ENCODE measurements at regions not wholly inside any gene's neighbourhood (a gene's known extent, or its start where the extent isn't known, plus 50 kb on each side); places are given as distances from the start of the nearest gene placed in this dataset.
A peak's percentile ranks its signal among the peaks of the same experiment; 100 is the strongest.

DNA sequence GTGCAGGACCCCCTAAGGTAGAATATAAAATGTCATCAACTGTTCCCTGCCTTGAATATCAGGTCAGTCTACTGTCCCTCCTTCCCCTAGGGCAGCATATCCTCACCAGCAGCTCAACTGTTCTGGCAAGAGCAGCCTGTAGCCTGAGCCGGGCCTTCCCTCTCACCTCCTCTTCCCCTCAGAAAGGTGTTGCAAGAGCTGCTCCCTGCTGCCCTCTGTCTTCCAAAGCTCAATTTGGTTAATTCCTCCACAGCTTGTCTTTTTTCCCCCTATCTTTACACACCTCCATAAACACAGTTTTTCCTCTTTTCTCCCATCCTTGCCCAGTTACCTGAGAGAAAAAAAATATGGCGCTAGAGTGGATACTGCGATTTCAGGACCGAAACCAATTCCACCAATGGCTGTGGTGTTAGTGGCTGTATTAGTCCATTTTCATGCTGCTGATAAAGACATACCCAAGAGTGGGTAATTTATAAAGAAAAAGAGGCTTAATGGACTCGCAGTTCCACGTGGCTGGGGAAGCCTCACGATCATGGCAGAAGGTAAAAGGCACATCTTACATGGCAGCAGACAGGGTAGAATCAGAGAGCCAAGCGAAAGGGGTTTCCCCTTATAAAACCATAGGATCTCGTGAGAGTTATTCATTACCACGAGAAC lies 184.7 kb downstream of the MREG start (continued):
- TF ChIP-seq, protein P1, sequence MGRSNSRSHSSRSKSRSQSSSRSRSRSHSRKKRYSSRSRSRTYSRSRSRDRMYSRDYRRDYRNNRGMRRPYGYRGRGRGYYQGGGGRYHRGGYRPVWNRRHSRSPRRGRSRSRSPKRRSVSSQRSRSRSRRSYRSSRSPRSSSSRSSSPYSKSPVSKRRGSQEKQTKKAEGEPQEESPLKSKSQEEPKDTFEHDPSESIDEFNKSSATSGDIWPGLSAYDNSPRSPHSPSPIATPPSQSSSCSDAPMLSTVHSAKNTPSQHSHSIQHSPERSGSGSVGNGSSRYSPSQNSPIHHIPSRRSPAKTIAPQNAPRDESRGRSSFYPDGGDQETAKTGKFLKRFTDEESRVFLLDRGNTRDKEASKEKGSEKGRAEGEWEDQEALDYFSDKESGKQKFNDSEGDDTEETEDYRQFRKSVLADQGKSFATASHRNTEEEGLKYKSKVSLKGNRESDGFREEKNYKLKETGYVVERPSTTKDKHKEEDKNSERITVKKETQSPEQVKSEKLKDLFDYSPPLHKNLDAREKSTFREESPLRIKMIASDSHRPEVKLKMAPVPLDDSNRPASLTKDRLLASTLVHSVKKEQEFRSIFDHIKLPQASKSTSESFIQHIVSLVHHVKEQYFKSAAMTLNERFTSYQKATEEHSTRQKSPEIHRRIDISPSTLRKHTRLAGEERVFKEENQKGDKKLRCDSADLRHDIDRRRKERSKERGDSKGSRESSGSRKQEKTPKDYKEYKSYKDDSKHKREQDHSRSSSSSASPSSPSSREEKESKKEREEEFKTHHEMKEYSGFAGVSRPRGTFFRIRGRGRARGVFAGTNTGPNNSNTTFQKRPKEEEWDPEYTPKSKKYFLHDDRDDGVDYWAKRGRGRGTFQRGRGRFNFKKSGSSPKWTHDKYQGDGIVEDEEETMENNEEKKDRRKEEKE (IDR thresholded peaks at IDR 0.05) = no peak
- TF ChIP-seq, protein P2, sequence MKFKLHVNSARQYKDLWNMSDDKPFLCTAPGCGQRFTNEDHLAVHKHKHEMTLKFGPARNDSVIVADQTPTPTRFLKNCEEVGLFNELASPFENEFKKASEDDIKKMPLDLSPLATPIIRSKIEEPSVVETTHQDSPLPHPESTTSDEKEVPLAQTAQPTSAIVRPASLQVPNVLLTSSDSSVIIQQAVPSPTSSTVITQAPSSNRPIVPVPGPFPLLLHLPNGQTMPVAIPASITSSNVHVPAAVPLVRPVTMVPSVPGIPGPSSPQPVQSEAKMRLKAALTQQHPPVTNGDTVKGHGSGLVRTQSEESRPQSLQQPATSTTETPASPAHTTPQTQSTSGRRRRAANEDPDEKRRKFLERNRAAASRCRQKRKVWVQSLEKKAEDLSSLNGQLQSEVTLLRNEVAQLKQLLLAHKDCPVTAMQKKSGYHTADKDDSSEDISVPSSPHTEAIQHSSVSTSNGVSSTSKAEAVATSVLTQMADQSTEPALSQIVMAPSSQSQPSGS (CRISPR knock-in tag; IDR thresholded peaks at IDR 0.05) = peak; percentile 51; the same call in 1 of the 2 replicates
- TF ChIP-seq, protein P3, sequence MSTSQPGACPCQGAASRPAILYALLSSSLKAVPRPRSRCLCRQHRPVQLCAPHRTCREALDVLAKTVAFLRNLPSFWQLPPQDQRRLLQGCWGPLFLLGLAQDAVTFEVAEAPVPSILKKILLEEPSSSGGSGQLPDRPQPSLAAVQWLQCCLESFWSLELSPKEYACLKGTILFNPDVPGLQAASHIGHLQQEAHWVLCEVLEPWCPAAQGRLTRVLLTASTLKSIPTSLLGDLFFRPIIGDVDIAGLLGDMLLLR (CRISPR knock-in tag; IDR thresholded peaks at IDR 0.05) = no peak
- TF ChIP-seq ARNTL (CRISPR knock-in tag; IDR thresholded peaks at IDR 0.05) = no peak
- TF ChIP-seq, protein P4, sequence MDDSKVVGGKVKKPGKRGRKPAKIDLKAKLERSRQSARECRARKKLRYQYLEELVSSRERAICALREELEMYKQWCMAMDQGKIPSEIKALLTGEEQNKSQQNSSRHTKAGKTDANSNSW (CRISPR knock-in tag; IDR thresholded peaks at IDR 0.05; ENCODE audit: borderline replicate concordance) = no peak; the same call in 1 of the 2 replicates
- TF ChIP-seq TCF12 (IDR thresholded peaks at IDR 0.05) = no peak
- no peak for TF ChIP-seq TCF12 (CRISPR knock-in tag; IDR thresholded peaks at IDR 0.05)
- TF ChIP-seq ZNF563 (CRISPR knock-in tag; IDR thresholded peaks at IDR 0.05) = no peak
- no peak for TF ChIP-seq HDAC1 (CRISPR knock-in tag; IDR thresholded peaks at IDR 0.05)
- no peak for TF ChIP-seq SRSF4 (IDR thresholded peaks at IDR 0.05; ENCODE audit: low read depth, low read length, poor library complexity, severe bottlenecking)
- TF ChIP-seq, protein P5, sequence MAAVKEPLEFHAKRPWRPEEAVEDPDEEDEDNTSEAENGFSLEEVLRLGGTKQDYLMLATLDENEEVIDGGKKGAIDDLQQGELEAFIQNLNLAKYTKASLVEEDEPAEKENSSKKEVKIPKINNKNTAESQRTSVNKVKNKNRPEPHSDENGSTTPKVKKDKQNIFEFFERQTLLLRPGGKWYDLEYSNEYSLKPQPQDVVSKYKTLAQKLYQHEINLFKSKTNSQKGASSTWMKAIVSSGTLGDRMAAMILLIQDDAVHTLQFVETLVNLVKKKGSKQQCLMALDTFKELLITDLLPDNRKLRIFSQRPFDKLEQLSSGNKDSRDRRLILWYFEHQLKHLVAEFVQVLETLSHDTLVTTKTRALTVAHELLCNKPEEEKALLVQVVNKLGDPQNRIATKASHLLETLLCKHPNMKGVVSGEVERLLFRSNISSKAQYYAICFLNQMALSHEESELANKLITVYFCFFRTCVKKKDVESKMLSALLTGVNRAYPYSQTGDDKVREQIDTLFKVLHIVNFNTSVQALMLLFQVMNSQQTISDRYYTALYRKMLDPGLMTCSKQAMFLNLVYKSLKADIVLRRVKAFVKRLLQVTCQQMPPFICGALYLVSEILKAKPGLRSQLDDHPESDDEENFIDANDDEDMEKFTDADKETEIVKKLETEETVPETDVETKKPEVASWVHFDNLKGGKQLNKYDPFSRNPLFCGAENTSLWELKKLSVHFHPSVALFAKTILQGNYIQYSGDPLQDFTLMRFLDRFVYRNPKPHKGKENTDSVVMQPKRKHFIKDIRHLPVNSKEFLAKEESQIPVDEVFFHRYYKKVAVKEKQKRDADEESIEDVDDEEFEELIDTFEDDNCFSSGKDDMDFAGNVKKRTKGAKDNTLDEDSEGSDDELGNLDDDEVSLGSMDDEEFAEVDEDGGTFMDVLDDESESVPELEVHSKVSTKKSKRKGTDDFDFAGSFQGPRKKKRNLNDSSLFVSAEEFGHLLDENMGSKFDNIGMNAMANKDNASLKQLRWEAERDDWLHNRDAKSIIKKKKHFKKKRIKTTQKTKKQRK (IDR thresholded peaks at IDR 0.05; ENCODE audit: low read length) = no peak
- TF ChIP-seq, protein P6, sequence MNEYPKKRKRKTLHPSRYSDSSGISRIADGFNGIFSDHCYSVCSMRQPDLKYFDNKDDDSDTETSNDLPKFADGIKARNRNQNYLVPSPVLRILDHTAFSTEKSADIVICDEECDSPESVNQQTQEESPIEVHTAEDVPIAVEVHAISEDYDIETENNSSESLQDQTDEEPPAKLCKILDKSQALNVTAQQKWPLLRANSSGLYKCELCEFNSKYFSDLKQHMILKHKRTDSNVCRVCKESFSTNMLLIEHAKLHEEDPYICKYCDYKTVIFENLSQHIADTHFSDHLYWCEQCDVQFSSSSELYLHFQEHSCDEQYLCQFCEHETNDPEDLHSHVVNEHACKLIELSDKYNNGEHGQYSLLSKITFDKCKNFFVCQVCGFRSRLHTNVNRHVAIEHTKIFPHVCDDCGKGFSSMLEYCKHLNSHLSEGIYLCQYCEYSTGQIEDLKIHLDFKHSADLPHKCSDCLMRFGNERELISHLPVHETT (CRISPR knock-in tag; conservative IDR thresholded peaks at IDR 0.05) = 0 out of 2 replicates have a peak, but pooled peaks have one; percentile 51
- TF ChIP-seq SP2 (CRISPR knock-in tag; IDR thresholded peaks at IDR 0.05) = no peak
- TF ChIP-seq PAX8 (CRISPR knock-in tag; IDR thresholded peaks at IDR 0.05; ENCODE audit: borderline replicate concordance) = no peak
- TF ChIP-seq, protein P7, sequence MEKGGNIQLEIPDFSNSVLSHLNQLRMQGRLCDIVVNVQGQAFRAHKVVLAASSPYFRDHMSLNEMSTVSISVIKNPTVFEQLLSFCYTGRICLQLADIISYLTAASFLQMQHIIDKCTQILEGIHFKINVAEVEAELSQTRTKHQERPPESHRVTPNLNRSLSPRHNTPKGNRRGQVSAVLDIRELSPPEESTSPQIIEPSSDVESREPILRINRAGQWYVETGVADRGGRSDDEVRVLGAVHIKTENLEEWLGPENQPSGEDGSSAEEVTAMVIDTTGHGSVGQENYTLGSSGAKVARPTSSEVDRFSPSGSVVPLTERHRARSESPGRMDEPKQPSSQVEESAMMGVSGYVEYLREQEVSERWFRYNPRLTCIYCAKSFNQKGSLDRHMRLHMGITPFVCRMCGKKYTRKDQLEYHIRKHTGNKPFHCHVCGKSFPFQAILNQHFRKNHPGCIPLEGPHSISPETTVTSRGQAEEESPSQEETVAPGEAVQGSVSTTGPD (CRISPR knock-in tag; IDR thresholded peaks at IDR 0.05) = no peak
- peak; percentile 40; the same call in 1 of the 2 replicates for TF ChIP-seq MIER3 (CRISPR knock-in tag; IDR thresholded peaks at IDR 0.05; ENCODE audit: borderline replicate concordance)
- TF ChIP-seq NCOA2 (CRISPR knock-in tag; IDR thresholded peaks at IDR 0.05) = no peak
- TF ChIP-seq ZNF547 (CRISPR knock-in tag; IDR thresholded peaks at IDR 0.05) = peak; percentile 59; the same call in 1 of the 2 replicates

Measured in HepG2 (cell line).